Panc1 (cell line): ENCODE measurements at regions not wholly inside any gene's neighbourhood (a gene's known extent, or its start where the extent isn't known, plus 50 kb on each side); places are given as distances from the start of the nearest gene placed in this dataset.

ENCODE experiments used
- CTCF ChIP-seq: fragments of 450-650 bp; IDR thresholded peaks from 2 replicates; pipeline ENCODE4 v1.5.1; 2017; ENCODE audit warnings: mild to moderate bottlenecking
- POLR2AphosphoS5 ChIP-seq: IDR thresholded peaks from 2 replicates; pipeline ENCODE4 v1.6.1; 2012; ENCODE audit warnings: mild to moderate bottlenecking, low read depth, low read length, moderate library complexity
- SIN3A ChIP-seq: IDR thresholded peaks from 2 replicates; pipeline ENCODE4 v1.6.1; 2012; ENCODE audit warnings: low read depth, mild to moderate bottlenecking, low read length, moderate library complexity, borderline replicate concordance; ENCODE audit not compliant: insufficient read depth
- TCF7L2 ChIP-seq: IDR thresholded peaks from 2 replicates; pipeline ENCODE4 v1.6.1; 2011; ENCODE audit warnings: mild to moderate bottlenecking, low read depth, low read length, inconsistent platforms
- TF ChIP-seq, protein P1 (sequence below), 2 experiments: IDR thresholded peaks; 2 replicates each; pipeline ENCODE4 v1.6.1; 2011 to 2012; ENCODE audit warnings: low read depth in 2 of 2, control low read depth in 1 of 2, low read length in 1 of 2, mild to moderate bottlenecking in 1 of 2, moderate library complexity in 1 of 2; ENCODE audit not compliant: insufficient read depth in 1 of 2

- TF ChIP-seq CTCF (no peak), POLR2AphosphoS5 (no peak), SIN3A (no peak), TCF7L2 (no peak)
- TF ChIP-seq, protein P1, sequence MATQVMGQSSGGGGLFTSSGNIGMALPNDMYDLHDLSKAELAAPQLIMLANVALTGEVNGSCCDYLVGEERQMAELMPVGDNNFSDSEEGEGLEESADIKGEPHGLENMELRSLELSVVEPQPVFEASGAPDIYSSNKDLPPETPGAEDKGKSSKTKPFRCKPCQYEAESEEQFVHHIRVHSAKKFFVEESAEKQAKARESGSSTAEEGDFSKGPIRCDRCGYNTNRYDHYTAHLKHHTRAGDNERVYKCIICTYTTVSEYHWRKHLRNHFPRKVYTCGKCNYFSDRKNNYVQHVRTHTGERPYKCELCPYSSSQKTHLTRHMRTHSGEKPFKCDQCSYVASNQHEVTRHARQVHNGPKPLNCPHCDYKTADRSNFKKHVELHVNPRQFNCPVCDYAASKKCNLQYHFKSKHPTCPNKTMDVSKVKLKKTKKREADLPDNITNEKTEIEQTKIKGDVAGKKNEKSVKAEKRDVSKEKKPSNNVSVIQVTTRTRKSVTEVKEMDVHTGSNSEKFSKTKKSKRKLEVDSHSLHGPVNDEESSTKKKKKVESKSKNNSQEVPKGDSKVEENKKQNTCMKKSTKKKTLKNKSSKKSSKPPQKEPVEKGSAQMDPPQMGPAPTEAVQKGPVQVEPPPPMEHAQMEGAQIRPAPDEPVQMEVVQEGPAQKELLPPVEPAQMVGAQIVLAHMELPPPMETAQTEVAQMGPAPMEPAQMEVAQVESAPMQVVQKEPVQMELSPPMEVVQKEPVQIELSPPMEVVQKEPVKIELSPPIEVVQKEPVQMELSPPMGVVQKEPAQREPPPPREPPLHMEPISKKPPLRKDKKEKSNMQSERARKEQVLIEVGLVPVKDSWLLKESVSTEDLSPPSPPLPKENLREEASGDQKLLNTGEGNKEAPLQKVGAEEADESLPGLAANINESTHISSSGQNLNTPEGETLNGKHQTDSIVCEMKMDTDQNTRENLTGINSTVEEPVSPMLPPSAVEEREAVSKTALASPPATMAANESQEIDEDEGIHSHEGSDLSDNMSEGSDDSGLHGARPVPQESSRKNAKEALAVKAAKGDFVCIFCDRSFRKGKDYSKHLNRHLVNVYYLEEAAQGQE (IDR thresholded peaks at IDR 0.05; ENCODE audit: insufficient read depth in 1 of 2, low read depth in 2 of 2, low read length in 1 of 2) = no peak
Observed at GRCh38 chr9:18237776-18238175, 236.2 kb upstream of the ADAMTSL1 start.
